IMR-90 (cell line): ENCODE measurements at regions not wholly inside any gene's neighbourhood (a gene's known extent, or its start where the extent isn't known, plus 50 kb on each side); places are given as distances from the start of the nearest gene placed in this dataset.

Experiments
- ATAC-seq: fragments of 200-7000 bp; cut with Tn5 transposase; 2 replicates; pipeline ENCODE4 v1.9.1; 2020; ENCODE audit warnings: low read depth, mild to moderate bottlenecking, moderate library complexity
- BruUV-seq: library from RNA; stranded (reverse); fragments of 400-500 nt; replicated peaks from 2 replicates; lab custom pipeline; 2021; lab: Mats Ljungman, UMichigan
- CTCF ChIA-PET: fragments of 300-600 bp; formaldehyde crosslinking; extraction: SDS; loops from one replicate; lab custom pipeline; 2021; ENCODE audit warnings: antibody characterized with exemption; lab: Yijun Ruan, JAX
- POLR2A ChIA-PET: fragments of 300-600 bp; sonication (Branson Sonifier 250); formaldehyde crosslinking; loops from one replicate; lab custom pipeline; 2022; ENCODE audit warnings: antibody characterized with exemption; ENCODE audit not compliant: unreplicated experiment; lab: Charles Lee
- DNase-seq: peaks from one replicate; pipeline ENCODE4 v3.0.0; 2013
- H2AFZ ChIP-seq: replicated peaks from 2 replicates; pipeline ENCODE3; 2013; ENCODE audit warnings: low read length, mild to moderate bottlenecking; ENCODE audit not compliant: poor library complexity
- H2AK5ac ChIP-seq: 2 replicates; pipeline ENCODE4 v1.6.1; 2013; ENCODE audit warnings: low read depth, low read length, inconsistent platforms
- H2AK9ac ChIP-seq: replicated peaks from 2 replicates; pipeline ENCODE3; 2013; ENCODE audit warnings: mild to moderate bottlenecking, low read depth, low read length, moderate library complexity; ENCODE audit not compliant: poor library complexity
- H2BK120ac ChIP-seq: 2 replicates; pipeline ENCODE4 v1.6.1; 2013; ENCODE audit warnings: low read depth, low read length, inconsistent platforms
- H2BK15ac ChIP-seq: 3 replicates; pipeline ENCODE4 v1.6.1; 2013; ENCODE audit warnings: low read depth, low read length, inconsistent platforms
- H2BK20ac ChIP-seq: 2 replicates; pipeline ENCODE4 v1.6.1; 2013; ENCODE audit warnings: low read depth, mild to moderate bottlenecking, inconsistent platforms, low read length, moderate library complexity
- H2BK5ac ChIP-seq: 2 replicates; pipeline ENCODE4 v1.6.1; 2013; ENCODE audit warnings: mild to moderate bottlenecking, low read depth, low read length, inconsistent platforms; ENCODE audit not compliant: poor library complexity, severe bottlenecking
- H3K14ac ChIP-seq: replicated peaks from 2 replicates; pipeline ENCODE4 v1.6.1; 2013; ENCODE audit warnings: low read depth, low read length, inconsistent platforms
- H3K18ac ChIP-seq: 2 replicates; pipeline ENCODE4 v1.6.1; 2013; ENCODE audit warnings: low read depth, low read length, control low read depth
- H3K23ac ChIP-seq: 2 replicates; pipeline ENCODE4 v1.6.1; 2013; ENCODE audit warnings: low read depth, low read length, inconsistent platforms
- H3K27ac ChIP-seq: 2 replicates; pipeline ENCODE4 v1.5.1; 2013; ENCODE audit warnings: mild to moderate bottlenecking, control low read depth, low read length; ENCODE audit not compliant: insufficient read depth
- H3K27me3 ChIP-seq: 2 replicates; pipeline ENCODE4 v1.6.1; 2013; ENCODE audit warnings: low read length; ENCODE audit not compliant: control insufficient read depth, insufficient read depth
- H3K36me3 ChIP-seq: 2 replicates; pipeline ENCODE4 v1.6.1; 2013; ENCODE audit warnings: low read length, mixed read lengths; ENCODE audit not compliant: control insufficient read depth, insufficient read depth
- H3K4ac ChIP-seq: 2 replicates; pipeline ENCODE4 v1.6.1; 2013; ENCODE audit warnings: low read depth, low read length, inconsistent platforms
- H3K4me1 ChIP-seq: 2 replicates; pipeline ENCODE4 v1.6.1; 2013; ENCODE audit warnings: low read length, mixed read lengths; ENCODE audit not compliant: control insufficient read depth, insufficient read depth
- H3K4me2 ChIP-seq: 2 replicates; pipeline ENCODE4 v1.6.1; 2013; ENCODE audit warnings: low read depth, mild to moderate bottlenecking, control low read depth, low read length, moderate library complexity
- H3K4me3 ChIP-seq: 2 replicates; pipeline ENCODE4 v1.5.1; 2013; ENCODE audit warnings: low read depth, mild to moderate bottlenecking, control low read depth, low read length, moderate library complexity; ENCODE audit not compliant: insufficient read depth
- H3K56ac ChIP-seq: 2 replicates; pipeline ENCODE4 v1.6.1; 2013; ENCODE audit warnings: low read length, inconsistent platforms; ENCODE audit not compliant: insufficient read depth; ENCODE audit errors: extremely low read depth
- H3K79me1 ChIP-seq, 2 experiments: 2 replicates each; pipeline ENCODE4 v1.6.1; 2013; ENCODE audit warnings: low read length in 2 of 2, inconsistent platforms in 1 of 2, low read depth in 1 of 2
- H3K9ac ChIP-seq: 2 replicates; pipeline ENCODE4 v1.6.1; 2013; ENCODE audit warnings: low read depth, low read length, control low read depth
- H3K9me1 ChIP-seq: 2 replicates; pipeline ENCODE4 v1.6.1; 2013; ENCODE audit warnings: low read length, inconsistent platforms; ENCODE audit not compliant: insufficient read depth
- H3K9me3 ChIP-seq: 2 replicates; pipeline ENCODE4 v1.6.1; 2013; ENCODE audit warnings: low read length; ENCODE audit not compliant: control insufficient read depth, insufficient read depth
- H4K20me1 ChIP-seq: 2 replicates; pipeline ENCODE4 v1.6.1; 2013; ENCODE audit warnings: low read length, inconsistent platforms; ENCODE audit not compliant: insufficient read depth
- H4K5ac ChIP-seq: 2 replicates; pipeline ENCODE4 v1.6.1; 2013; ENCODE audit warnings: mild to moderate bottlenecking, low read depth, low read length, control low read depth
- H4K8ac ChIP-seq, 2 experiments: 2 replicates each; pipeline ENCODE4 v1.6.1; 2013; ENCODE audit warnings: low read depth in 2 of 2, low read length in 2 of 2, control low read depth in 1 of 2, inconsistent platforms in 1 of 2
- H4K91ac ChIP-seq: 2 replicates; pipeline ENCODE4 v1.6.1; 2013; ENCODE audit warnings: low read depth, low read length, inconsistent platforms; ENCODE audit not compliant: insufficient read depth
- BHLHE40 ChIP-seq: fragments of 150-350 bp; IDR thresholded peaks from 2 replicates; pipeline ENCODE4 v1.6.1; 2016; ENCODE audit warnings: mild to moderate bottlenecking, low read depth, low read length
- CEBPB ChIP-seq: IDR thresholded peaks from 2 replicates; pipeline ENCODE4 v1.6.1; 2012; ENCODE audit warnings: low read depth, low read length, improper control_type of control experiment
- CHD1 ChIP-seq: IDR thresholded peaks from 2 replicates; pipeline ENCODE4 v1.6.1; 2012; ENCODE audit warnings: low read depth, low read length, improper control_type of control experiment
- FOS ChIP-seq: fragments of 150-350 bp; IDR thresholded peaks from 2 replicates; pipeline ENCODE4 v1.6.1; 2016; ENCODE audit warnings: low read depth, low read length
- MAFK ChIP-seq: IDR thresholded peaks from 2 replicates; pipeline ENCODE4 v1.6.1; 2012; ENCODE audit warnings: low read depth, low read length, improper control_type of control experiment
- MAZ ChIP-seq: IDR thresholded peaks from 2 replicates; pipeline ENCODE4 v1.6.1; 2012; ENCODE audit warnings: low read depth, mild to moderate bottlenecking, low read length, improper control_type of control experiment, moderate library complexity, borderline replicate concordance
- MXI1 ChIP-seq: IDR thresholded peaks from 2 replicates; pipeline ENCODE4 v1.6.1; 2012; ENCODE audit warnings: low read depth, mild to moderate bottlenecking, low read length, moderate library complexity, borderline replicate concordance
- NFE2L2 ChIP-seq: fragments of 150-350 bp; IDR thresholded peaks from 2 replicates; pipeline ENCODE4 v1.6.1; 2016; ENCODE audit warnings: low read depth, mild to moderate bottlenecking, low read length
- POLR2A ChIP-seq: IDR thresholded peaks from 2 replicates; pipeline ENCODE4 v1.6.1; 2012; ENCODE audit warnings: mild to moderate bottlenecking, low read depth, low read length
- RAD21 ChIP-seq: IDR thresholded peaks from 2 replicates; pipeline ENCODE4 v1.6.1; 2012; ENCODE audit warnings: low read length, improper control_type of control experiment
- RCOR1 ChIP-seq: IDR thresholded peaks from 2 replicates; pipeline ENCODE4 v1.6.1; 2012; ENCODE audit warnings: mild to moderate bottlenecking, low read length, improper control_type of control experiment; ENCODE audit not compliant: insufficient replicate concordance
- RFX5 ChIP-seq: IDR thresholded peaks from 2 replicates; pipeline ENCODE4 v1.8.0; 2012; ENCODE audit warnings: low read depth, mild to moderate bottlenecking, low read length, moderate library complexity
- SMC3 ChIP-seq: fragments of 150-350 bp; IDR thresholded peaks from 2 replicates; pipeline ENCODE4 v1.6.1; 2016; ENCODE audit warnings: low read depth, mild to moderate bottlenecking, antibody characterized with exemption, low read length, moderate library complexity
- USF2 ChIP-seq: fragments of 150-350 bp; IDR thresholded peaks from 2 replicates; pipeline ENCODE4 v1.6.1; 2017; ENCODE audit warnings: mild to moderate bottlenecking, antibody characterized with exemption, low read length, low read depth
- WGBS, 2 experiments: methylation state at CpG; one replicate each; pipeline versions ENCODE4 v1.1.5 to v1.1.7; 2013; ENCODE audit warnings: missing lambda C conversion rate in 2 of 2; ENCODE audit not compliant: insufficient read length in 1 of 2; ENCODE audit errors: extremely low coverage in 2 of 2; 5-methylcytosine and 5-hydroxymethylcytosine counted together
- dilution Hi-C: fragments of 300-500 bp; cut with HindIII; formaldehyde crosslinking; loops from one replicate; pipeline ENCODE4 v1.14.3; 2018; ENCODE audit warnings: low sequenced_read_pairs; ENCODE audit not compliant: unreplicated experiment
- in situ Hi-C: fragments of 300-500 bp; cut with MboI; formaldehyde crosslinking; loops from 3 replicates; pipeline ENCODE4 v1.14.3; 2019; ENCODE audit warnings: low sequenced_read_pairs, inconsistent platforms, mixed read lengths
- intact Hi-C: fragments of 100-400 bp; cut with micrococcal nuclease; formaldehyde crosslinking; loops from 2 replicates; pipeline ENCODE4 v1.10.0; 2022
- TF ChIP-seq, protein P1 (sequence below): conservative IDR thresholded peaks from 2 replicates; pipeline ENCODE4 v1.5.1; 2012; ENCODE audit warnings: mild to moderate bottlenecking, low read depth, low read length, improper control_type of control experiment
- TF ChIP-seq, protein P2 (sequence below): fragments of 150-350 bp; IDR thresholded peaks from 2 replicates; pipeline ENCODE4 v1.6.1; 2016; ENCODE audit warnings: low read depth, mild to moderate bottlenecking, low read length, moderate library complexity, borderline replicate concordance

GRCh38 chr18:2412996-2413751, 158.1 kb downstream of the METTL4 start:
- Histone ChIP-seq H3K36me3 (no peaks in the 10 kb centered on the region), H2AK5ac (no peak overlapping the region), H2BK120ac (no peak overlapping the region), H3K14ac (no peak overlapping the region), H3K4me3 (no peak overlapping the region), H3K23ac (no peak overlapping the region), H4K20me1 (no peaks in the 10 kb centered on the region), H4K5ac (no peak overlapping the region), H2BK20ac (peak overlapping the region; percentile 30; the same call in 1 of the 2 replicates), H2BK5ac (no peak overlapping the region), H3K9me1 (no peaks in the 10 kb centered on the region; the same call in 1 of the 2 replicates), H4K8ac (no peak overlapping the region), H2BK15ac (no peak overlapping the region), H4K91ac (no peak overlapping the region), H3K79me1 (no peaks in the 10 kb centered on the region), H3K4me2 (no peak overlapping the region), H3K27ac (no peak overlapping the region), H3K27me3 (no peaks in the 10 kb centered on the region), H2AFZ (no peak overlapping the region), H3K56ac (no peak overlapping the region), H3K9ac (no peak overlapping the region), H3K9me3 (no peaks in the 10 kb centered on the region), H3K4me1 (no peaks in the 10 kb centered on the region; the same call in 1 of the 2 replicates), H3K4ac (no peak overlapping the region), H3K18ac (no peak overlapping the region), H2AK9ac (no peak overlapping the region)
- BruUV-seq: no TSS peak
- no CpG with 5 or more reads among the region's 9 CpGs for WGBS, 2 experiments
- in situ Hi-C loops (no loop called here), intact Hi-C loops (no loop called here), dilution Hi-C loops (no loop called here)
- ChIA-PET POLR2A (no interaction called here), CTCF (no interaction called here)
- no peak for DNase-seq
- no peak for TF ChIP-seq CEBPB
- no peak for TF ChIP-seq NFE2L2
- TF ChIP-seq MXI1: no peak
- no peak for TF ChIP-seq RCOR1
- no peak for TF ChIP-seq FOS
- TF ChIP-seq RFX5: no peak
- no peak for TF ChIP-seq MAZ
- no peak for TF ChIP-seq SMC3
- no peak for TF ChIP-seq RAD21
- no peak for TF ChIP-seq CHD1
- TF ChIP-seq, protein P1, sequence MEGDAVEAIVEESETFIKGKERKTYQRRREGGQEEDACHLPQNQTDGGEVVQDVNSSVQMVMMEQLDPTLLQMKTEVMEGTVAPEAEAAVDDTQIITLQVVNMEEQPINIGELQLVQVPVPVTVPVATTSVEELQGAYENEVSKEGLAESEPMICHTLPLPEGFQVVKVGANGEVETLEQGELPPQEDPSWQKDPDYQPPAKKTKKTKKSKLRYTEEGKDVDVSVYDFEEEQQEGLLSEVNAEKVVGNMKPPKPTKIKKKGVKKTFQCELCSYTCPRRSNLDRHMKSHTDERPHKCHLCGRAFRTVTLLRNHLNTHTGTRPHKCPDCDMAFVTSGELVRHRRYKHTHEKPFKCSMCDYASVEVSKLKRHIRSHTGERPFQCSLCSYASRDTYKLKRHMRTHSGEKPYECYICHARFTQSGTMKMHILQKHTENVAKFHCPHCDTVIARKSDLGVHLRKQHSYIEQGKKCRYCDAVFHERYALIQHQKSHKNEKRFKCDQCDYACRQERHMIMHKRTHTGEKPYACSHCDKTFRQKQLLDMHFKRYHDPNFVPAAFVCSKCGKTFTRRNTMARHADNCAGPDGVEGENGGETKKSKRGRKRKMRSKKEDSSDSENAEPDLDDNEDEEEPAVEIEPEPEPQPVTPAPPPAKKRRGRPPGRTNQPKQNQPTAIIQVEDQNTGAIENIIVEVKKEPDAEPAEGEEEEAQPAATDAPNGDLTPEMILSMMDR: no peak
- TF ChIP-seq BHLHE40: no peak
- TF ChIP-seq, protein P2, sequence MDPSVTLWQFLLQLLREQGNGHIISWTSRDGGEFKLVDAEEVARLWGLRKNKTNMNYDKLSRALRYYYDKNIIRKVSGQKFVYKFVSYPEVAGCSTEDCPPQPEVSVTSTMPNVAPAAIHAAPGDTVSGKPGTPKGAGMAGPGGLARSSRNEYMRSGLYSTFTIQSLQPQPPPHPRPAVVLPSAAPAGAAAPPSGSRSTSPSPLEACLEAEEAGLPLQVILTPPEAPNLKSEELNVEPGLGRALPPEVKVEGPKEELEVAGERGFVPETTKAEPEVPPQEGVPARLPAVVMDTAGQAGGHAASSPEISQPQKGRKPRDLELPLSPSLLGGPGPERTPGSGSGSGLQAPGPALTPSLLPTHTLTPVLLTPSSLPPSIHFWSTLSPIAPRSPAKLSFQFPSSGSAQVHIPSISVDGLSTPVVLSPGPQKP: no peak
- TF ChIP-seq POLR2A: no peak
- TF ChIP-seq USF2: no peak
- TF ChIP-seq MAFK: no peak
- ATAC-seq: no peak
